Hematopoietic multipotent progenitor cell treated with erythropoietin and hydrocortisone succinate and interleukin-3 and kit ligand, for 15 days (in vitro differentiated cells): ENCODE measurements at regions not wholly inside any gene's neighbourhood (a gene's known extent, or its start where the extent isn't known, plus 50 kb on each side); places are given as distances from the start of the nearest gene placed in this dataset.
"Not testable (repeated sequence)": the region's sequence is repeated elsewhere in the genome, so short reads cannot be mapped to it uniquely, and the experiment has no call there.

Experiments
- DNase-seq: peaks from one replicate; pipeline ENCODE4 v3.0.0-alpha.2; 2015; ENCODE audit warnings: low spot score

DNA sequence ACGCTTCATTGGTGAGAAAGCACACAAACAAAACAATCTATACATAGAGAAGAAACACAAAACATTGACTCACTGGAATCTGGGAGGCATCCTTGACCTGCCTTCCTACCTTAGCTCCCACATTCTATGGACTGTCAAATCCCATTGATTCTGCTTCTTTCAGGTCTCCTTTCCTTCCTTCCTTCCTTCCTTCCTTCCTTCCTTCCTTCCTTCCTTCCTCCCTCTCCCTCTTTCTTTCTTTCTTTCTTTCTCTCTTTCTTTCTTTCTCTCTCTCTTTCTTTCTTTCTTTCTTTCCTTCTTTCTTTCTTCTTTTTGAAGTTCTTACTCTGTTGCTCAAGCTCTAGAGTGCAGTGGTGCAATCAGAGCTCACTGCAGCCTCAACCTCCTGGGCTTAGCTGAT lies 108.0 kb upstream of the SGK1 start:
- DNase-seq: not testable (repeated sequence)

DNA sequence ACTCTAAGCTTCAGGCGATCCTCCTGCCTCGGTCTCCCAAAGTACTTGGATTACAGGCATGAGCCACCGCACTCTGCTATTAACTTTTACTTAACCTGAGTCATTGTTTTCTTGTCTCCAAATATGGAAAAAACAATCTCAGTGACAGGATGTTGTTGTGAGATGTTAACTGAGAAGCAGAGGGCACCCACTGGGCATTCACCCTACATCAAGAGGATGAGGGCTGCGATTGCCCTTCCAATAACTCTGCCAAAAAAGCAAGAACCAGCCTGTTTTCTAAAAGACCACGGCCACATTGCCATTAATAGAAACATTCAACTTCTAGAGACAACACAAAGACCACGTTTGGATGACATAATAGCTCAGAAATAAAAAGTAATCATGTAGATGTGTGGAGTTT lies 107.6 kb upstream of the SGK1 start:
- DNase-seq: no peak

DNA sequence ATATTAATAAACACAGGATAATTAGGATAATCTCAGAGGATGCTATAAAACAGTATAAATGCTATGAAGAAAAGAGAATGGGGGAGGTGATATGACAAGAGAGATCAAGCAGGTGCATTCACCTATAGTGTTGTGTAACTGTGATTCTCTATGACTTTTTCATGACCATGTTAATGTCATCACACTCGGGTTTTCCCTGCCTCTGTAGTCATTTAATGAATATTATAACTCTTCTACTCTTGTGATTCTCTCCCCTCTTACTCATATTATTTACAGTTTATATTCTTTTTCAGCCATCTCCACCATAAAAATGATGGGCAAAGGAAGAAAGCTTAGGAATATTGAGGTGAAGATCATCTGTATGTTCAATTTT lies 106.9 kb upstream of the SGK1 start:
- DNase-seq: no peak

DNA sequence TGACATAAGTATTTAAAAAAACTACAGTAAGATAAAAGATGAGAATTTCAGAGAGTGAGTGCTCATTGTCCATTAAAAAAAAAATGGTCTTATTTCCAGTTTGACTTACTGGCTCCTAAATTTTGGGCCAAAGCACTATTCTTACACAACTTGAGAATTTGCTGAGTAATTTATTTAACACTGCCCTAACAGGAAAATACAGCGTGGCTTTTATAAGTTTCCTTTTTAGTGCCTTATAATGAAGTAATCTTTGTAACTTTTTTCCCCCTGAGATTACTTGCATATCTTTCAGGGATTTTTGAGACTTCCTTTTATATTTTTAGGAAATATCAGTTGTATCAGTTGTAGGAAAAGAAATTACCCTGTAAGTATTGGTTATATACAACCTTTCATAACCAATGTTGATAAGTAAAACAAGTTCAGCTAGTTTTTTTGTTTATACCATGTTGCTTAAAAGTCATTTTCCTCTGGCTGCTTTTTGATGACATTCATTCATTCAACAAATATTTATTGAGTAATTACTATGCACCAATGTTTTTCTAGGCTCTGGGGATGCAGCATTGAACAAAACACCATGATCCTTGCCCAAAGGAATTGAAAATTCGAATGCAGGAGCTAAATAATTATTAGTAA lies 106.4 kb upstream of the SGK1 start:
- no peak for DNase-seq

DNA sequence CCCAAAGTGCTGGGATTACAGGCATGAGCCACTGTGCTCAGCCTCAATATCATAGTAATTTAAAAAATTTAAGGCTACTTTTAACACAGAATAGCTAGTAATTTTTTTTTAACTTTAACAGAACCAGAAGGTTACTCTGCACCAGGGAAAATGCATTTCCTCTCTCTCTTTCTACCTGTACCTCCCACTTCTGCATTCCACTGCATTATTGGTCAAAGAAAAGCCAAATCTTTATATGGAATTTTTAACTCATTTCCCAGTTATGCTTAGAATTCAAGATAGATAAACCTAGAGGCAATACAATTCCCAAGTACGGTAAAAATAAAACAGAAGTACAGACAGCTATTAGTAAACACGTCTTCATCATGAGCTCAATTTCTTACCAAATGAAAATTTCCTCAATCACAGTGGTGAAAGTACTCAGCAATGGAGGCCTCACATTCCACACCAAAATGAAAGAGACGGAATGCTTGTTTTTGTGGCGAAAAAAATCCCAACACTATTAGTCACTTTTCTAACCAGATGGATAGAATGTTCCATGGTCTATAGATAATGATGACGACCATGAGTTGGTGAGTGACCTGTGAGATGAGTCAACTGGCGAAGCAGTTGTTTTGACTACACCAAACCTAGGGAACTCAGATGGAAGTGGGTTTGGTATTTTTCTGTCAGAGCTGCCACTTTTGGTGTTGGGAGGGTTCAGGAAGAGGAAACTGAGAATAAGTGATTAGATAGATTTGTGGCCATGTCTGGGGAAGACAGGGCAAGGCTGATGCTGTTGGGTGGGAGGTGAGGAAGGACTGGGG lies 104.7 kb upstream of the SGK1 start:
- no peak for DNase-seq

DNA sequence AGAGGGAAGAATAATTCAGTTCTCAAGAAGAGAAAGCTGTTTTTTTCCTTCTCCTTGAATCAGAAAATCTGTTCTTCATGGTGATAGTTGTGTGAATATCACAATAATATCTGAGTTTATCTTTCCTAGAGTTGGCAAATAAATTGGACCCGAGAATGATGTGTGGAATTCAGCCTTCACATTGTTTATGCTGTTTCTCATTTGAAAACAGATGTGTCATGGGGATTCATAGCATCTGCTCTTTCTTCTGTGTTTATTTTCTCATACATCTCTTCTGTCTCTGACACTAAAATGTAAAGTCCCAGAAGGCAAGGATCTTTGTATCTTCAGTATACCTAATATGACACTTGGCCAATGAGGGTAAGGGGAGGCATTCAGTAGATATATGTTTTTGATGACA lies 103.6 kb upstream of the SGK1 start:
- no peak for DNase-seq

DNA sequence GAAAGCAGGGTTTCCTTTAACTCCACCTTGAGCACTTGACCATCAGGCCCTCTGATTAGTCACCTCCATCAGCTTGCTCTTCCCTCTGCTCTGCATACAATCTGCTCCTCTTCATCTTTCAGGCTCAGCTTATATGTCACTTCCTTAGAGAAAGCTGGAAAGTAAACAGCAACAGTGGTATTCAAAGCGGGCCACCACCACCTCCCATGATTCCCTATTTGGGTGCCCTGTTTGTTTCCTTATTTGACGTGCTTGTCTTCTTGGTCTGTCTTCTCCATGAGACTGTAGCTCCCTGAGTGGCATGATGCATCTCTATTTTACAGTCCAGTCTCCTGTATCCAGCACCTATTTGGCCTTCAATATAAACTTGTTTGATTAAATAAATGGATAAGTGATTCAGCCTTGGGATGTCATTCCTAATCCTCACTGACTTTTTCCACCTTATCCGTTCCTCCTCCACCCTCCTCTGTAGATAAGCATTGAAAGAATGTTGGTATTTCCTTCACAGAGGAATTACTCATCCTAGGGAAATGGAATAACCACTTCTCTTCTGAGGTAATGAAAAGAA lies 102.8 kb upstream of the SGK1 start:
- no peak for DNase-seq

DNA sequence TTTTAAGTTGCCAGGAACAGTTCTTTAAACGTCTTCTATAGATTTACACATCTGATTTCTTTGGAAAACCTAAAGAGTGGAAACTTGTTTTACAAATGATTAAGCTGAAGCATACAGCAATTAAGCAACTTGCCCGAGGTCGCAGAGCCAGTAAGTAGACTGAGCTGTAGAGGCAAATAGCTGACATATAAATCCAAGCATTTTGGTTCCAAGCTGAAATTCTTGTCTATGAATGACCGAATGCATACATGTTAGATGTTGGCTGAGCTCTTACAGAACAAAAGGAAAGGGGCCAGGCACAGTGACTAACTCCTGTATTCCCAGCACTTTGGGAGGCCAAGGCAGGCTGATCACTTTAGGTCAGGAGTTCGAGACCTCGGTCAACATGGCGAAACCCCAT lies 101.8 kb upstream of the SGK1 start:
- DNase-seq: no peak

DNA sequence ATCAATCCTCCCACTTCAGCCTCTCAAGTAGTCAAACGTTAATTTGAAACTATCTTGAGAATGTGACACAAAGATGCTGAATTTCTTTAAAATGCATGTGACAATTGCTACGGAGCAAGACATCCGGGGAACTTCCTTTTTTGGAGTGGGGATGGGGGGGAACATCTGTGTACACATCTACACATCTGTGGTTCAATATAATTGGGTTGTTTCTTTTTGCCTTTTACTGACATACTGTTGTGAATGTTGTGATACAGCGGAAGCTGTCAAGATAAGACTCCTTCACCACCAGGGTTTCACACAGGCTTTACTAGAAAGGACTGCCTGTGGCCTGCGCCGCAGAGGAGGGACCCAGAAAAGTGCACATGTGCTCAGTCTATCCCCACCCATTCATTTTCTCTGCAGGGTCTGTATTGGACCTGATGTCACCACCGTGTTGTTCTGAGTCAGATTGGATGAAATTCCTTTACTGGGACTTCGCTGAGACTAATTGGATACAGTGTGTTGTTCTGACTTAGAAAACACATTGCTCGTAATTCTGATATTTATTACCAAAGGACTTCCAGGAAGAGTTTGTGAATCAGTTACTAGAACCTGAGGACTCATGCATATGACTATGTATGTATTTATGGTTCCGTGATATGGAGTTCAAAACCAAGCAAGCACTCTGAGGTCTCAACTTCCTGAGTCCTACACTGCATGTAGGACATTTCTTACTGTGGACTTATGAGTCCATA lies 98.7 kb upstream of the SGK1 start:
- DNase-seq: no peak

DNA sequence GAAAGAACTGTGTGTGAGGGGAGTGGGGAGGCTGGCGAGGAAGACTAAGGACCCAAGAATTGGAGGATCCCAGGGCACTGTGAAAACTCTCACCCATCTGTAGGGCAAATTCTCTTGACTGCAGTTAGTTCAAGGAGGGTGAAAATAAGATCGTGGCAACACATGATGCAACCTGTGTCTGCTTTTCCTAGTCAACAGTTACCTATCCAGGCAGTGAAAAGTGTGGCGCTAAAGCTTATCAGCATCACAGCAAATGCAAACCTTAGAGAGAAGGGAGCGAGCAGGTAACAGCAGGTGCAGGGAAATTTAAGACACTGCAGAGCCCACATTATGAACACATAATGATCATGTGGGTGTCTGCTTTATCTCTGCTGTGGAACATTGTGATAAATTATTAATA lies 97.7 kb upstream of the SGK1 start:
- DNase-seq: no peak

DNA sequence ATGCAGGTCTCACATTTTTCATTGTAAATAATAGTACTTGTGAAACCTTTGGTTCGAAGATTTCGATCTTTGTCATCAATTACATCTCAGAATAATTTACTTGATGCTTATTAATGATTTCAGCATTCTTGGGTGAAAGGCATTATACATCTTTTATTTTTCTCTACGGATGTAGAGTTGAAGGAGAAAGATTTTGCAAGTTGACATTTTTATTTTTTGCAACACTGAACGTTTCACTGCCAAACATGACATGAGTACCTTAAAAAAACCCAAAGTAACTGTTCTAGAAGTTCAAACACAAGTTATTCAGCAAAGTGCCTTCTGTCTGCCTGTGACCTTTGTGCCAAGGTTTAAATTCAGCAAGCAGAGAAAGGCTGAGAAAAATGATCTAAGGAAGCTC lies 97.3 kb upstream of the SGK1 start:
- DNase-seq: no peak

DNA sequence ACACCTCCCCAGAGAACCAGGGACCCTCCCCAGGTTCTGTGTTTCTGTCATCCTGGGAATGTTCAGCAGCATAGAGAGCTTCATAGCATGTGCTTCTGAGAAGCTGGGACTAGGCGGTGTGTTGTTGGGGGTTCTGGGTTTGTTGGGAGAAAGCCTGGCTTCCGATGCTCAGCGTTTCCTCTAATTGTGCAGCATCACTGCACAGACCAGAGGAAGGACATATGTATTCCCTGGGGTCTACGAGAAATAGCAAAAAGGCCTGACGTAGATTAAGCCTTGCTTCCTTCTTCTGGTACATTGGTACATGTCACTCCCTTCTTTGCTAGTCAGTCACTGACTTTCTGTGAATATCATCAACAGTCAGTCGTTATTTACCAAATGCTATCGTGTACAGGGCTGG lies 96.9 kb upstream of the SGK1 start:
- DNase-seq: no peak

DNA sequence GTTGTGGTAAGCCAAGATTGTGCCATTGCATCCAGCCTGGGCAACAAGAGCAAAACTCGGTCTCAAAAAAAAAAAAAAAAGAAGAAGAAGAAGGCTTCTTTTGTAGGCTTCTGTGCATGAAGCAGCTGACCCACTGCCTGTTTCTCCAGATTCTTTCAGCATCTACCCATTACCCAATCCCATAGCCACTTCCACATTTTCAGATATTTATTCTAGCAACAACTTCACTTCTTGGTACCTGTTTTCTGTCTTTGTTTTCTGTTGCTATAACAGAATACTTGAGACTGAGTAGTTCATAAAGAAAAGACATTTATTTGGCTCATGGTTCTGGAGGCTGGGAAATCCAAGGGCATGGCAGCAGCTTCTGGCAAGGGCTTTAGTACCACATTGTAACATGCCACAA lies 95.3 kb upstream of the SGK1 start:
- no peak for DNase-seq

DNA sequence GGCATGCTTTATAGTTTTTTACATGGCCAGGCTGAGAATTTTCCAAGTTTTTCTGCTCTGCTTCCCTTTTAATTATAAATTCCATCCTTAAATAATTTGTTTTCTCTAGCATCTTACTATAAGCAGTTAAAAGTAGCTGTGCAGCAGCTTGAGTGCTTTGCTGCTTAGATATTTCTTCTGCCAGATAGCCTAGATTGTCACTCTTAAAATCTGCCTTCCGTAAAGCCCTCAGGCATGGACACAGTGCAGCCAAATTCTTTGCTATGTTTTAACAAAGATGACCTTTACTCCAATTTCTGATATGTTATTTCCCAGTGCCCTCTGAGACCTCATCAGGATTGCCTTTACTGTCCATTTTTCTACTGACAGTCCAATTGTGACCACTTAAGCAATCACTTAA lies 92.6 kb upstream of the SGK1 start:
- DNase-seq: no peak

DNA sequence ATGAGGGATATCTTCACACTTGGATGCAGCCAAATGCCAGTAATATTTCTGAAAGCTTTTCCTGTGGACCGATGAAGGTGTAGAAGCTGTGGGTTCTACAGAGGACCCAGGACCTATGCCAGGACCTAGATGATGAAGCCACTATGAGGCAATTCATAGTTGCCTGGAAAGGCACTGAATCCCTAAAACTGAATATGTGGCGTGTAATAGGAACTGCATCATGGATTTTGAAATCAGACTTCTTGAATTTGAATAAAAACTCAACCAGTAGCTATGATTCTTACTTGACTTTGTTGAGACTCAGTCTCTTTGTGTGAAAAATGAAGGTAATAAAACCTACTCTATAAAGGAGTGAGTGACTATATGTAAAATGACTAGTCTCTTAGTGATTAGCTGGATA lies 89.9 kb upstream of the SGK1 start:
- no peak for DNase-seq

DNA sequence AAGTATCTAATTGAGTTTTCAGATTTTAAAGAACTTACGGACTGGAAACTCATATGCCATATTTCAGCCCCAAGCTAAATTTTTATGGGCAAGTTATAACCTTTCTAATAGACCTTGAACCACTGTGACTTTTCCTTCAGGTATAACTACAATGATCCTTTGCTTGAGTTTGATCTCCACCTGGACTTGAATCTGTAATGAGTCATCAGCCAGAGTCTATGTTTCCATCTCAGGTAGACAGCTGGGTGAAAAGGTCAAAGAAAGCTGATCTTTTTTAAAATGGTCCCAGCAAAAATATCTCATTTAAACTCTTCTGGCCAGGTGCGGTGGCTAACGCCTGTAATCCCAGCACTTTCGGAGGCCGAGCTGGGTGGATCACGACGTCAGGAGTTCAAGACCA lies 88.4 kb upstream of the SGK1 start:
- DNase-seq: no peak

DNA sequence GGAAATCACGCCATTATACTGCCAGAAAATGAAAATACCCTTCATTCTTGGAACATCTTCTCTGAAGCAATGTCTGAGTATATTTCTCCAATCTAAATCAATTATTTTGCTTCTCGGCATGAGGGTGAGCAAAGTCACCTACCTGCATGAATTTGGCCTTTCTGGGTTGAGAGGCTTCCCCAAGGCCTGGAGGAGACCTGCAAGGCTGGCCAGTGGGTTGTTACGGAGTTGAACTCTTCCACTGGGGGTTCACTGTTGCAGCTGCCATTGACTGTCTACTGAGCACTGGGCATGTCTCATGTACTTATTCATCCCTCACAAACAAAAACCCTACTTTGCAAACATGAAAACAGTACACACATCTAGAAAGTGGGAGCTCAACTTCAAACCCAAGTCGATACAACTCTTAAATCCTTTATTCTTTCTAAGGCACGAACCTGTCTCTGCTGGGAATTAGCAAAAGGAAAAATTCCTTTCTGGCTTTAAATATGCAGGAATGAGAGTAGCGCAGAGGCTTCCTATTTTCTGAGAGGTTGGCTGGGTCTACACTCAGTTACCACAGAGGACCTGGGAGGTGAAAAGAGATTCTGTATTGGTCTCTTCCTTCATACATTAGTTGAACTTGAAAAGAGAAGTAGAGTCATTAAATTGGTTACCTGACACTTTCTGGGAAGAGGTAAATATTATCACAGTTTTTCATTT lies 87.6 kb upstream of the SGK1 start:
- DNase-seq: no peak

DNA sequence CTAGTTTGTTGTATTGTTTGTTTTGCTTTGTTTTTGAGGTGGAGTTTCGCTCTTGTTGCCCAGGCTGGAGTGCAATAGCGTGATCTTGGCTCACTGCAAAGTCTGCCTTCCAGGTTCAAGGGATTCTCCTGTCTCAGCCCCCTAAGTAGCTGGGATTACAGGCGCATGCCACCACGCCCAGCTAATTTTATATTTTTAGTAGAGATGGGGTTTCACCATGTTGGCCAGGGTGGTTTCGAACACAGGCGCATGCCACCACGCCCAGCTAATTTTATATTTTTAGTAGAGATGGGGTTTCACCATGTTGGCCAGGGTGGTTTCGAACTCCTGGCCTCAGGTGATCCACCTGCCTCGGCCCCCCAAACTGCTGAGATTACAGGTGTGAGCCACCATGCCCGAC lies 85.4 kb upstream of the SGK1 start:
- not testable (repeated sequence) for DNase-seq

DNA sequence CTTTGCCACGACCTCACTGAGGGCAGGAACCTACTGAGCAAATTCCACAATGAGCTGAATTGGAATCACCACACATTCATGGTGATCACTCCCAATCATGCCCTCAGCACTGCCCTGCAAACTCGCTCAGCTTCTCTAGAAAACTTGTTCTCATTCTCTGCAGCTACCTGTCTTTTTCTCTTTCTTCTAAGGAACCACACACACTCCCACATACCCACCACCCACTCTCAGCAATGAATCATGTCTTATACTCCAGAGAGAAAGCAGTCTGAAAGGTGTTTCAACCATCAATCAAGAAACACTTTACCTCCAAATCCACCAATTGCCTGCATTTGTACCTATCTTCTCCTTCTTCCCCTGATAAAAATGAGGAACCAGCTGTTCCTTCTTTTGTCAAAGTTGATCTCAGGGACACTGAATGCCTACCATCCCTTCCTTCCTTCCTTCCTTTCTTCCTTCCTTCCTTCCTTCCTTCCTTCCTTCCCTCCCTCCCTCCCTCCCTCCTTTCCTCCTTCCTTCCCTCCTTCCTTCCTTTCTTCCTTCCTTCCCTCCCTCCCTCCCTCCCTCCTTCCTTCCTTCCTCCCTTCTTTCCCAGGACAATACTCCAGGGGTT lies 84.6 kb upstream of the SGK1 start:
- DNase-seq: no peak

DNA sequence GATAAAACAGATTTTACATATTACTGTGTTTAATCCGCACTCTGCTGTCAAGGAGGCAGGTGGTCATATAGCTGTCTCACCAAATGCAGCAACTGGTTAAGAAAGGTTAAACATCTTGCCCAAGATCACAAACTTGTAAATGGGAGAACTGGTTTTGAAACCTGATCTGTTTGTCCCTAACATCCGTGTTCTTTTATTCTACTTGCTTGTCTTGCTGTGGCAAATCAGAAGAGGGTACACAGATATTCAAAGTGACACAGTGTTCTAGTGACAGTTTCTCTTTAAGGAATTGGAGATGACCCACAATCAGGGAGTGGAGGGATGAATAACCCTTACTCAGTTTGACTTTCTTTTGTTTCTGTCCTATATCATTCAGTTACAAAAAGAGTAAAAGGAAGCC lies 83.0 kb upstream of the SGK1 start:
- DNase-seq: no peak

DNA sequence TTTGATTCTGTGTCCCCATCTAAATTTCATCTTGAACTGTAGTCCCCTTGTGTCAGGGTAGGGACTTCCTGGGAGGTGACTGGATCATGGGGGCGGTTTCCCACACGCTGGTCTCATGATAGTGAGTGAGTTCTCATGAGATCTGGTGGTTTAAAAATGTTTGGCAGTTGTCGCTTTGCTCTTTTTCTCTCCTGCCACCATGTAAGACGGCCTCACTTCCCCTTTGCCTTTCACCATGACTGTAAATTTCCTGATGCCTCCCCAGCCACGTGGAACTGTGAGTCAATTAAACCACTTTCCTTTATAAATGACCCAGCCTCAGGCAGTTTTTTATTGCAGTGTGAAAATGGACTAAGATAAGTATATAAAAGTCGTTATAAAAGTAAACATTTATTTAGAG lies 80.5 kb upstream of the SGK1 start:
- no peak for DNase-seq

DNA sequence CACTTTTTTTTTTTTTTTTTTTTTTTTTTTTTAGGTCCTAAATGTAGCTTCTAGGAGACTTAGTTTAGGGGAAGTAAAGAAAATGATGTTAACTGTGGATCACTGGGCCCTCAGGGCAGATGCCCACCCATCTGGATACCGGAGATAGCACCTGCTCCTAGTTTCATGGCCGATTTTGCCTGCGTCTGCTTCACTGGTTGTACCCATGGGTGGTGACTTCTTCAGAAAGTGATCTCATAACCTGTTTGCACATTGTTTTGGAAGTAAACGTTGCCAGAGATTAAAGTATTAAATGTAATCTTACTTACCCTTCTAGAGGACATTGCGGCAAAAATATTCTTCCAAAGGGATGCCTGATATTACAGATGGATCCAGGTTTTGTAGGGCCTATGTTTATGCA lies 79.8 kb upstream of the SGK1 start:
- DNase-seq: no peak
